Activated CD4-positive, alpha-beta T cell treated with anti-CD3 and anti-CD28 coated beads for 24 hours (primary cell): ENCODE measurements at regions not wholly inside any gene's neighbourhood (a gene's known extent, or its start where the extent isn't known, plus 50 kb on each side); places are given as distances from the start of the nearest gene placed in this dataset.

Experiments
- DNase-seq, 2 donors: peaks; one replicate each; pipeline ENCODE4 v3.0.0-alpha.2; 2020; ENCODE audit warnings: low read depth in 2 of 2

- no peak for DNase-seq
Measured at GRCh38 chr16:9374061-9374460, 282.6 kb downstream of the HAPSTR1 start.

- no peak for DNase-seq
Measured at GRCh38 chr16:9378876-9379275, 287.4 kb downstream of the HAPSTR1 start.

- no peak for DNase-seq
Measured at GRCh38 chr16:9380221-9380620, 288.8 kb downstream of the HAPSTR1 start.

- no peak for DNase-seq
Measured at GRCh38 chr16:9381399-9381798, 290.0 kb downstream of the HAPSTR1 start.

GRCh38 chr16:9381905-9382304, 290.5 kb downstream of the HAPSTR1 start:
- no peak for DNase-seq

- DNase-seq, result no peak
Measured at GRCh38 chr16:9383281-9383680, 291.8 kb downstream of the HAPSTR1 start.

GRCh38 chr16:9384141-9384540, 292.7 kb downstream of the HAPSTR1 start:
- no peak for DNase-seq

GRCh38 chr16:9389543-9390207, 298.2 kb downstream of the HAPSTR1 start:
- no peak for DNase-seq

- no peak for DNase-seq
Measured at GRCh38 chr16:9392956-9393355, 301.5 kb downstream of the HAPSTR1 start.

- no peak for DNase-seq
Measured at GRCh38 chr16:9393591-9393990, 302.1 kb downstream of the HAPSTR1 start.

- no peak for DNase-seq
Measured at GRCh38 chr16:9395958-9396359, 304.5 kb downstream of the HAPSTR1 start.

- no peak for DNase-seq
Measured at GRCh38 chr16:9399573-9399972, 308.1 kb downstream of the HAPSTR1 start.

- DNase-seq, result no peak
Measured at GRCh38 chr16:9401173-9401572, 309.7 kb downstream of the HAPSTR1 start.

GRCh38 chr16:9402293-9402860, 310.9 kb downstream of the HAPSTR1 start:
- DNase-seq, result no peak

- DNase-seq, result no peak
Measured at GRCh38 chr16:9404811-9405210, 313.4 kb downstream of the HAPSTR1 start.

GRCh38 chr16:9406038-9406712, 314.7 kb downstream of the HAPSTR1 start:
- DNase-seq, result no peak

- DNase-seq, result no peak
Measured at GRCh38 chr16:9407206-9407758, 315.8 kb downstream of the HAPSTR1 start.

- no peak for DNase-seq
Measured at GRCh38 chr16:9408297-9408878, 316.9 kb downstream of the HAPSTR1 start.

- no peak for DNase-seq
Measured at GRCh38 chr16:9409560-9410493, 318.4 kb downstream of the HAPSTR1 start.

GRCh38 chr16:9411426-9411825, 320.0 kb downstream of the HAPSTR1 start:
- DNase-seq, result no peak
